ENCODE measurements at regions not wholly inside any gene's neighbourhood (a gene's known extent, or its start where the extent isn't known, plus 50 kb on each side); places are given as distances from the start of the nearest gene placed in this dataset.

DNA sequence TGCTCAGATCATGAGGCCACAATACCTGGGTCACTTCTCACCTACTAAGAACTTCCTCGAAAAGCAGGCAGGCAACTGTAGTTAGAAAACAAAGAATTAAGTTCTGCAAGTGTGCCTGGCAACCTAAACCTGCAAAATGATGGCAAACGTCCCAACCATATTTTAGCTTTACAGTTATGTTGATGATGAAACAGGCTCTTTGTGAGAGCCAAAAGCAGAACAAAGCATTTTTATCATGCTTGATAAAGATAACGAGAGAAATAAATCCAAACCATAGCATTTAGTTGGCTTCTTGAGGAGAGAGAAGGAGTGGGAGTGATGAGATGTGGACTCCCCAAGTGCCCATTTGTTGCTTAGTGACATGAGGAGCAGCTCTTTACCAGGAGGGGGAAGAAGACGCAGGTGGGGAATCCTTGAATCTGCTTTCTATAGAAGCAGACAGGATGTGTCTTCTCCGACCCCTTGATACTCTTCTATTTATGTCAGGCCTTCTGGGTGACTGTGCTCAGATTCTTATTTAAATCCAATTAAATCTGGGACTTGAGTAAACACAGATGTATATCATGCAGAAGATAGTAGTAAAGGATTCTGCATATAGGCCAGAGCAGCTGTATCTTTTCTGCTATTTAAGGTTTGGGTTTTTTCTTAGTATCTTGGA, 221.2 kb downstream of the TMEM167A start:
- DNase-seq (ENCODE audit: low read depth in 4 of 4, low spot score in 3 of 4) = peak in 1 of 4 donors; percentile 32

DNA sequence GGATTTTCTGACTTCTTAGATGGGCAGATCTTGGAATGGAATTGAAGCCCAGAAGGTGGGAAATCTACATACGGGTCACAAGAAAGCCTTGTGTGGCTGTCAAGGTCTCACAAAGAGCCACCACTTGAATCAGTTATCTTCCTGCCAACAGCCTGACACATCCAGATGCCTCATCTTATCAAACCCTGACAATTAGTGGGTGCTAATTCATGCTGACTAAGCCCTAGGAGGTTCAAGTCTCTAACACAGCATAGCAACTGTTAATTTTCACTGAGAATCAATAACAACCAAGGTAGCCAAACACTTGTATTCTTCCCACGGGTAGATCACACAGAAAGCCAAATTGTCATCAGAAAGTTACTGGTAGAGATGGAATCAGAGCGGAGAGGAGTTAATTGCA, 222.2 kb downstream of the TMEM167A start:
- no peak for DNase-seq (ENCODE audit: low read depth in 4 of 4, low spot score in 3 of 4)

DNA sequence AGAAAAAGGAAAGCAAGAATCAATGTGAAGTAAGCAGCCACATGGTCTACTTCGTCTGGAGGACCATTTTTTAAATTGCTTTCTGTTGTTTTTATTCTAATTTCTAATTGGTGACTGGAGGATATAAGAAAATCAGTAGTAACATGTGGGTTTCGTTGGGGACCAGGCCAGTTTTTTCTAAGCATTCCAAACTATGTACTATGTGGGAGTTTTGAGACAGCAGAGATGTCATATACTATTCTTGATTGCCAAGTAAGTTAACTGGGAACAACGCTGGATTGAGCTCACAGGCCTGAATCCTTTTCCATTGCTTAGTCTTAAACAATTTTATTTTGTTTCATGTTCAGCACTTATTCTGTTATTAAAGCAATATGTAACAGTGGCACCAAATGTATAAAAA, 225.7 kb downstream of the TMEM167A start:
- DNase-seq (ENCODE audit: low read depth in 4 of 4, low spot score in 3 of 4) = no peak

DNA sequence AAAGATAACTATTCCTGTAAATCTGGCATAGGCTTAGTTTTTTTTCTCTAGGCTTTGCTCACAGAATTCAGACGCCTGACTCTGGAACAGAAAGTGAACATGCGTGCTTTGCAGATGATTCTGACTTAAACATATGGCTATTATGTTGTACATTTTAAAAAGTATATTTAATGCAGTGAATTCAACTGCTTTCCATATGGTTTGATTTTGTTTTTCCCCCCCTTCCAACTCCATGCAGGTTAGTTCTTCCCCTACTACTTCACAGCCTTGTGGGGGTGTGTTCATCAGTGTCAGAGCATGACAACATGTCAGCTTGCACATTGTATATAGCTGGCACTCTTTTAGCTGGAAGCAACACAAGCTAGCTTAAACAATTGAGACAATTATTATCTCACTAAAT, 226.8 kb downstream of the TMEM167A start:
- DNase-seq (ENCODE audit: low read depth in 4 of 4, low spot score in 3 of 4) = no peak

DNA sequence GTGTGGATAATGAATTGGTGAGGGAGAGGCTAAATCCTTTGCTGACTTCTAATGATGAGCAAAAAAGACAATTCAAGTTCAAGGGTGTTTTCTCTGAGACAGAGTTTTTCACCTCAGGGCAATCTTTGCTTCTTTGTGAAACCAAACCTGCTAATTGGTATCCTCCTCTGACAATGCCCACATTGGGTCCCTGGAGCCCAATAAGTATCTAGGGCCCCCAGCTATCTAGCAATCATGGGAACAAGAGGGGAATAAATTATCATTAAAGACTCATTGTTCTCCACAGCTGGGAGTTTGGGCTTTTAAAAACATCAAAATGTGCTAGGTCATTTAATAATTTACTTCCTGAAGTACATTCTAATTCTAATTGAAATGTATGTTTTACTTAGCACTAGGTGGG, 227.3 kb downstream of the TMEM167A start:
- DNase-seq (ENCODE audit: low read depth in 4 of 4, low spot score in 3 of 4) = no peak

DNA sequence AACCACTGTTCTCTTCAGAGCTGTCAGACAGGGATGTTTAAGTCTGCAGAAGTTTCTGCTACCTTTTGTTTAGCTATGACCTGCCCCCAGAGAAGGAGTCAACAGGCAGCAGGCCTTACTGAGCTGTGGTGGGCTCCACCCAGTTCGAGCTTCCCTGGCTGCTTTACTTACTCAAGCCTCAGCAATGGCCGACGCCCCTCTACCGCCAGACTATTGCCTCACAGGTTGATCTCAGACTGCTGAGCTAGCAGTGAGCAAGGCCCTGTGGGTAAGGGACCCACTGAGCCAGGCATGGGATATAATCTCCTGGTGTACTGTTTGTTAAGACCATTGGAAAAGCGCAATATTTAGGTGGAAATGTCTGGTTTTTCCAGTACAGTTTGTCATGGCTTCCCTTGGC, 229.6 kb downstream of the TMEM167A start:
- DNase-seq (ENCODE audit: low read depth in 4 of 4, low spot score in 3 of 4) = no peak

DNA sequence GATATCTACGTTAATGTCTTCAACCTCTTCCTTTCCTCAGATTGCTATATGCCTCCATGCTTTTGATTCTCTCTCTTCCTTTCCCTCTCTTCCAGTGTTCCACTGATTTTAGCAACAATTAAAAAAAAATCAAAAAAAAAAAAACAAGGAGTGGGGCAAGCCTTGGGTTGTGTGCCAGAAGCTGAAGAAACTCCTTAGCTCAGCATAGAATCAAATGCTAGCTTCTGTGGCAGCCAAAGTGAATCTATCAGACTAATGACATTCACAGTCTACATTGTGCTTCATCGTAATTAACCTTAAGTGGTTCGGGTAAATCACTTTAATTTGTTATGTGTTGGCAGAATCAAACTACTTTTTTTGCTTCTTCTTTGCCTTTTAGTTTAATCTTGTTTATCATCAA, 237.3 kb downstream of the TMEM167A start:
- no peak for DNase-seq (ENCODE audit: low read depth in 4 of 4, low spot score in 3 of 4)

DNA sequence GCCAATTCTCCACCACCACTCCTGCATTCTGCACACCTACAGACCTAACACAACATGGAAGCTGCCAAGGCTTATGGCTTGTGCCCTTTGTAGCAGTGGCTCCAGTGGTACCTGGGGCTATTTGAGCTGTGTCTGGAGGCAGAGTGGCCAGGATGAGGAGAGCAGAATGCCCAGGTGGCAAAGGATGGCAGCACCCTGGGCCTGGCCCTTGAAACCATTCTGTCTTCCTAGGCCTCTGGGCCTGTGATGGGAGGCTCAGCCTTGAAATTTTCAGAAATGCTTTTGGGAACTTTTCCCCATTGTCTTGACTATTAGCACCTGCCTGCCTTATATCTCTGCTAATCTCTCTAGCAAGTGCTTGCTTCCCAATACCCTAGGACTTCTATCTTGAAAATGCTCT, 241.7 kb downstream of the TMEM167A start:
- no peak for DNase-seq (ENCODE audit: low read depth in 4 of 4, low spot score in 3 of 4)

DNA sequence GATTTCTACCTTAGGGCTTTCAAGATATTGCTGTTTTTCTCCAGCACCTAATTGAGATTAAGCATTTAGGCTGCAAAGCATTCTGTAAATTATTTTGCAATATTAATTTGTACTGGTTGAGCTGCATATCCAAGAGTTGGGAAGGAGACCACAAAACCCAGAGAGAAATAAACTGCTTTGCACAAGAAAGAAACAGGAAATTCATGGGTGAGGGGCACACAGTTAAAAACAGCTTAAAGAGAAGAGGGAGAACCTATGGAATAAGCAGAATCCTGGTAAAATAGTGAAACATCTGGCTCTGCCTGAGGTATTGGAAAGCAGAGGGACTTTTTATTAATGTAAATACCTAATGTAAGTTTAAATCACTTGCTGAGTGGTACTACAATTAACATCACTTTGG, 243.0 kb downstream of the TMEM167A start:
- DNase-seq (ENCODE audit: low read depth in 4 of 4, low spot score in 3 of 4) = no peak

DNA sequence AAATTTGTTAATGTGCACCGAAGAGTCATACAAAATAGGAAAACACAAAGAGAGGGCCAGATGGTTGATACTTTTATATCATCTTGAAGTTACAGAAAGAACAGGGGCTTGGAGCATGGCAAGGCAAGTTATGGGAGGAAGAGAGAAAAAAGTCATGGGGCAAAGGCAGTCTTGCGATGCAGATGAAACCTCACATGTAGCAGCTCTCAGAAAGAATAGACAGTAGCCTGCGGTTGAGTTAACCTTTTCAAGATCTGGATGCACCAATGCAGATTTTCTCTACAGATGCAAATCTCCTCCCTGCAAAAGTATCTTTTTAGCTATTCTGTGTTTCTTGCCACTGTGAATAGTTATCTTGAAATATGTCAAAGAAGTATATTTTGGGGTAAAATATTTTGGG, 243.9 kb downstream of the TMEM167A start:
- no peak for DNase-seq (ENCODE audit: low read depth in 4 of 4, low spot score in 3 of 4)

DNA sequence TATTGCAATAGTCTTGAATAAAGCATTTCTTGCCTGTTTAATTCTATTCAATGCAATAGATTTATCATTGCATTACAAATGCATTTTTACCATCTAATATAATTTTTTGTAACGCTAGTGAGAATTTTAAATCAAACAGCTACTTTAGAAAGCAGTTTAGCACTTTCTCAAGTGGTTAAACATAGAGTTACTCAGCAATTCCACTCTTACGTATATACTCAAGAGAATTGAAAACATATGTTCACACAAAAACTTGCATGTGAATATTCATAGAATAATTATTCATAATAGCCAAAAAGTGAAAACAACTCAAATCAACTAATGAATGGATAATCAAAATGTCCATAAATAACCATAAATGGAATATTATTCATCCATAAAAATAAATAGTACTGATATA, 244.7 kb downstream of the TMEM167A start:
- no peak for DNase-seq (ENCODE audit: low read depth in 4 of 4, low spot score in 3 of 4)

DNA sequence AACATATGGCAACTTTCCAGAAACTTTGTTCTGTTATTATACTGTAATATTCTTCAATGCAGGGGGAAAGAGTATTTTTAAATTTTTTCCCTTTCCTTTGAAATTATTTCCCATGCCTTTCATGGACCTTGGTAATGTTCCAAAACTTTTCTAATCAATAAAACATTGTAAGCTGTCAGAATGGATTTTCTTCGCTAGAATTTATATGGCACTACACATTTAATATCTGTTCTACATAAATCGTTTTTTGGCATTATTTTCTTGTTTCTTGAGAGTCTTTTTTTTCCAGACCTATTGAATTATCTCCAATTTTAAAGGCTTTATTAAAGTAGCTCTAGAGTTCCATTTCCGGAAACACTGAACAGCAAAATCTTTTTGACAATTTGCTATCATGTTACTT, 249.0 kb downstream of the TMEM167A start:
- no peak for DNase-seq (ENCODE audit: low read depth in 4 of 4, low spot score in 3 of 4)

DNA sequence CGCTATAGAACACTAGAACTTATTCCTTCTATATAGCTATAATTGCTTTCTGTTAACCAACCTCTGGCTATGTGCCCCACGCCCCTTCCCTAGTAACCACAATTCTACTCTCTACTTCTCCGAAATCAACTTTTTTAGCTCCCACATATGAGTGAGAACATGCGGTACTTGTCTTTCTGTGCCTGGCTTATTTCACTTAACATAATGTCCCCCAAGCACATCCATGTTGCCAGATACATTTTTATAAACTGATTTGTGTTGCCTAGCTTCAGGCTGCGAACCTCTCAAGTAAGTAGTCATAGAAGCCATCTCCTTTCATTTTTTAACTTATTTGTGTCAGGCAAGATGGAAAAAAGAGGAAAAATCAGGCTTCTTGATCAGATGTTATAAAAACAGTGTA, 249.5 kb downstream of the TMEM167A start:
- no peak for DNase-seq (ENCODE audit: low read depth in 4 of 4, low spot score in 3 of 4)

DNA sequence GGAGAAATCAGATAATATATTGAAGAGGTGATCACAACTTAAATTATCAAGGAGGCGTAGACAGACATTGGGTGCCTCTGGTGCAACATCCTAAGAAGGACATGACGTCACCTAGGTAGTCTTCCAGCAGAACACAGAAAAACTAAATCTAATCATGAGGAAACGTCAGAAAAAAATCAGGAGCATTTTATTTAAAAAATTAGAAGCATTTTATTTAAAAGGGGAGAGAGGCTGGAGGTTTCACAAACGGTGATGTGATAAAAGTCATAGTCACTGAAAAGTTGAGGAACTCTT, 254.6 kb downstream of the TMEM167A start:
- no peak for DNase-seq (ENCODE audit: low read depth in 4 of 4, low spot score in 3 of 4)

DNA sequence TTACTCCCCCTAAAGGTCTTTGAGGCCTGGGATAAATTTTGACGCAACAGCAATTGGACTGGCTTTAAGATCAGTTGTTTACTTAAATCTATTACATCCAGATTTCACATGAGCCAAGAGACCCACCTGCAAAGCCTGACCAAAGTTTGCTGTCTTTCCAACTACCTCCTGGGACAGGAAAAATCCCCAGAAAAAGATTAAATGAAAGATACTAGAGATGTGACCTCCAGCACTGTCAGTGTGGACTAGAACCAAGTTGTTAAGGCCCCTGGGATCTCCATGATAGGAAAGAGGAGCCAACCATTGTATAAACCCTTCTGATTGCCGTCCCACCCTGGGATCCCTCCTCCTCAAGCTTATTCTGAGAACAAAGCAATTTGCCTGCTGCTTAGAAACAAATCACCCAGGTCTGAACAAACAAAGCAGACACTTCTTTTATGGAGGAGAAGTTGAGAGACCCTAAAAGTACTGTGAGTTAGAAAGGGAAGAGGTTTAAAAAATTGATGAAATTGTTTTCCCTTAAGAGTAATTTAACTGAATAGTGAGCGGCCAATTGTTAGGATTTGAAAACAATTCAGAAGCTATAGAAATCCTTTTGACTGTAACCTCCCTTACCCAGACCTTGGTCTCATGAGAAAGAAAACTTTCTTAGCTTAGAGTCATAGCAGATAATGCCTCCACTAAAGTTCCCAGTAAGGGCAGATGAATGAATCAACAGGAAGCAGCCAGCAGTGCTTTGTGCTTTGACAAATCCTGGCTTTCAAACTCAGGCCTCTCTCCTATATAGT, 255.2 kb downstream of the TMEM167A start:
- DNase-seq (ENCODE audit: low read depth in 4 of 4, low spot score in 3 of 4) = no peak

DNA sequence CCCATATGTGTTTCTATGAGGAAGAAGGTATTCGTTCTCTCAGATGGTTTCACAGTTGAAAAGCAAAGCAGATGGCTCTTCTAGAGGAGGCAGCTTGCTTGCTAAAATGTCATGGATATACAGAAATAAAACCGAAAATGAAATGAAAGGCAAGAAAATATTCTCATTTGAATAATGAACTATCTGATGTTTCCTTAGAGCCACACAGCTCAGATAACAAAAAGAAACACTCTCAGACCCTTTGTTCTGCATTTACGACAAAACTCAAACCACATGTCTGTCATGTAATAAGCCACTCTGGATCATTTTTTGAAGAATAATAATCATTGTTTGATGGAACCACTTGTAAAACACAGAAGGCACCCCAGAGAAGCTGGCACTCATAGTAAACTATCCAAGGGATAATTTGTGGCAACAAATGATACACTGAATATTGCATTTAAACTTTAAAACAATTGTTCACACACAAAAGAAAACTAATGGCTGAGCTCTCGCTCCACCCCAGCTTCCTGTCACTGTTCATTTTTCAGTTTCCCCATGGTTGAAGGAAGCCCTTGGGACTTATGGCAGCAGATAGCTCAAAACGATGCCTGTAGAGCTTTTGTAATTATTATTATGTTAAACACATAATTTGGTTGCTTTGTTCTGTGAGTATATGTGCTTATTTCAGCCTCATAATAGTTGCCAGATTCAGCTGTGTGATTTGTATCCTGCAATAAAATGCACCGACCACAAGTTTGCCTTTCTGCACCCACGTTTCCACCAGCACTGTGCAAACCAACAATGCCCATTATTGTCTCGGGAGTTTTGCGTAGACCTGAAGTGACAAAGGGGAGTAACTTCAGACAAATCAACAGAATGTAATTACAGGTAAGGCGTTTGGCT, 256.0 kb downstream of the TMEM167A start:
- no peak for DNase-seq (ENCODE audit: low read depth in 4 of 4, low spot score in 3 of 4)

DNA sequence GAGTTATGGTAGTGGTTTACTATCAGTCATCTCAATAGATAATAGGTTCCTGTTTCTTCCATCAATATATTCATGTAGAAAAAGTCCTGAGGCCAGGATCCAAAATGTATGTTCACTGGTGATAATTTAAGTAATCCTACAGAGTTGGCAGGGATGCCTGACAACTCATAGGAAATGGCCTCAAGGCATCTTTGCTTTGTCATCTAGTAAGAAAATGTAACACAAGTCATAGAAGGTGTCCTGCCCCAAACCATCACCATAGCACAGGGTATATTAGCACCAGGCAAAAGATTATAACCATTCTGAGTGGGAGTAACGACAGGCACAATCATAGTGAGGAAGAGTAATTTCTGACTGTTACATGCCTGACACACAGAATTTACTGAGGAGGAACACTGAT, 257.0 kb downstream of the TMEM167A start:
- DNase-seq (ENCODE audit: low read depth in 4 of 4, low spot score in 3 of 4) = no peak

DNA sequence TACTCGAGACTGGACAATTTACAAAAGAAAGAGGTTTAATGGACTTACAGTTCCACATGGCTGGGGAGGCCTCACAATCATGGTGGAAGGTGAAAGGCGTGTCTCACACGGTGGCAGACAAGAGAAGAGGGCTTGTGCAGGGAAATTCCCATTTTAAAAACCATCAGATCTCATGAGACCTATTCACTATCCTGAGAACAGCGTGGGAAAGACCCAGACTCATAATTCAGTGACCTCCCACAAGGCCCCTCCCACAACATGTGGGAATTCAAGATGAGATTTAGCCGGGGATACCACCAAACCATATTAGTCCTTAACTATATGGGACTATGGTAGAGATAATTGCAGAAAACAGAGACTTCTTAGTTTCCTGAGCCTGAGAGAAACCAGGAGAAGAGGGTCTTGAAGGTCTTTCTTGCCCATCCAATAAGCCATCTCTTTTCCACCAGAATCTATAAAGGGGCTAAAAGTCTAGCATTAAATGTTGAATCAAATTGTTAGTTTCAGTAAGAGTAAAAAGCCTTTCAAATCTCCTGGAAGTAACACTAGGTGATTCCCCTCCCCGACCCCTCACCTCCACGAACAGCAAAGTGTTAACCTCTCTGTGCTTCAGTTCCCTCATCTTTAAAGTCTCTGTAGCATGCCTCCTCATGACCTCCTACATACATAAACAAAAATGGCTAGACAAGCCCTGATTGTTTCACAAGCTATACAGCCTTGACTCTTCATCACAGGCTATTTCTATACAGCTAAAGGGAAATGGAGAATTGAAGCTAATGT, 259.1 kb downstream of the TMEM167A start:
- no peak for DNase-seq (ENCODE audit: low read depth in 4 of 4, low spot score in 3 of 4)

DNA sequence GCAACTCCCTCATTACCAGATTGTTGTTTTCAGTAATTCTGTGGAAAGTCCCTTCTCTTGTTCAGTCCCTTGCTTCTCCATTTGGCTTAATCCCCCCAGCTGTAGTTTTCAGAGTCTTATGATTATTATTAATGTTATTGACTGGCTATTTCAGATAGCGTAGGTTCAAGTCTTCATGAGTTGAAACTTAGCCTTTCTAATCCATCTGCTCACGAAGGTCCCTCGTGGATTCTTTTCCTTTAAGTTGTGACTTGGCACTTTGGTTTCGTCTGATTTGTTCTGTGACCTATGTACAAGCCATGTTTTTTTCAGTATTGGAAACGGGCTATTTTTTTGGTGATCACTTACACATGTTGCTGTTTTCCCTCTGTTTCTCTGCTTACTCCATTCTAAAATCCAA, 260.3 kb downstream of the TMEM167A start:
- no peak for DNase-seq (ENCODE audit: low read depth in 4 of 4, low spot score in 3 of 4)

DNA sequence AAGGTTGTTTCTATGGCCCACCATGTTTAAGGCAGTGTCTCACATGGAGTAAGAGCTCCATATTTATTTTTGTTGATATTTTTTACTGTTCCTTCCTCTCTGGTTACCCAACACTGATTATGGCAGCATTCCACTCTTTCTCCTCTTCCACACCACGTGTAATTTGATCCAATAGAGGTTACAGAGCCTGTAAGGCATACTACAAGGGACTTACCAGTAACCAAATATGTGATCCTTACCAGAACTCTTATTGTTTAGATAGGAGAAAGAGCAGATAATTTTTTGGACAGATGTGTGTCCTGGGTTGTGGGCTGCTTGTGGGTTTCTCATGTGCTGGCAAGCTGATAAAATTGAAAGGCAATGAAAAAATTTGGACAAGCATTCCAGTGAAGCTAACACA, 261.3 kb downstream of the TMEM167A start:
- DNase-seq (ENCODE audit: low read depth in 4 of 4, low spot score in 3 of 4) = no peak

DNA sequence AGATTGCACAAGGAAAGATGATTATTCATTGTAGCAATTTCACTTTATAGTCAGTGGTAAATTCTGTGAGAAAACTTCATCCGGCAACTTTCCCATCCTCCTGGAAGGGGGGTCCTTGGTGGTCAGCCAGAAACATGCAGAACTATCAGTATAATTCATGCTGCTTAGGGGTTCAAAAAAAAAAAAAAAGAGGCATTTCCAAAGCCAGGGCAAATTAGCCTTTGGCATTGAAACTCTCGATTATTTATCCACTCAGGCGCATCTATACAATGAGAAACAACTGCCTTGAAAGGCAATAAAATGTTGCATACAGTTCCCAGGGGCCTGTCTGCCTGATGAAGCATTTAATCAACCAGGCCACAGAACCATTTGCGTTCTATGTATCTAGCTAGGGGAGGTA, 263.3 kb downstream of the TMEM167A start:
- peak in 3 of 4 donors; percentile 12 to 28 (median 22) for DNase-seq (ENCODE audit: low read depth in 4 of 4, low spot score in 3 of 4)

Measured in right renal pelvis (tissue), 4 donors.